SK-N-SH treated with all-trans-retinoic acid at 6 μM for 48 hours (cell line): ENCODE measurements at regions not wholly inside any gene's neighbourhood (a gene's known extent, or its start where the extent isn't known, plus 50 kb on each side); places are given as distances from the start of the nearest gene placed in this dataset.
"Not testable (repeated sequence)": the region's sequence is repeated elsewhere in the genome, so short reads cannot be mapped to it uniquely, and the experiment has no call there.

Experiments used
- CREB5 ChIP-seq: fragments of 250-450 bp; sonication (Bioruptor Pico); IDR thresholded peaks from 2 replicates; pipeline ENCODE4 v1.5.1; 2020; ENCODE audit warnings: low read depth, mild to moderate bottlenecking, moderate library complexity
- CSRNP3 ChIP-seq: fragments of 250-450 bp; sonication (Bioruptor Pico); IDR thresholded peaks from 2 replicates; pipeline ENCODE4 v1.5.1; 2021; ENCODE audit warnings: mild to moderate bottlenecking, moderate library complexity
- GLIS3 ChIP-seq: fragments of 250-450 bp; sonication (Bioruptor Pico); IDR thresholded peaks from 2 replicates; pipeline ENCODE4 v1.5.0; 2020; ENCODE audit warnings: mild to moderate bottlenecking, moderate library complexity
- ISL1 ChIP-seq: fragments of 250-450 bp; sonication (Bioruptor Pico); IDR thresholded peaks from 2 replicates; pipeline ENCODE4 v2.1.2; 2022; ENCODE audit warnings: mild to moderate bottlenecking, moderate library complexity
- OSR1 ChIP-seq: fragments of 250-450 bp; sonication (Bioruptor Pico); IDR thresholded peaks from 2 replicates; pipeline ENCODE4 v1.8.0; 2022; ENCODE audit warnings: moderate library complexity, mild to moderate bottlenecking, inconsistent platforms
- PATZ1 ChIP-seq: fragments of 250-450 bp; sonication (Bioruptor Pico); IDR thresholded peaks from 2 replicates; pipeline ENCODE4 v1.8.0; 2020; ENCODE audit warnings: mild to moderate bottlenecking, moderate library complexity, borderline replicate concordance
- SNAI2 ChIP-seq: fragments of 250-450 bp; sonication (Bioruptor Pico); IDR thresholded peaks from 2 replicates; pipeline ENCODE4 v1.5.0; 2020; ENCODE audit warnings: mild to moderate bottlenecking, moderate library complexity
- TOX ChIP-seq: fragments of 250-450 bp; sonication (Bioruptor Pico); IDR thresholded peaks from 2 replicates; pipeline ENCODE4 v1.8.0; 2021; ENCODE audit warnings: mild to moderate bottlenecking, moderate library complexity, borderline replicate concordance
- TSHZ2 ChIP-seq: fragments of 250-450 bp; sonication (Bioruptor Pico); IDR thresholded peaks from 2 replicates; pipeline ENCODE4 v1.5.0; 2020; ENCODE audit warnings: mild to moderate bottlenecking, moderate library complexity
- ZC3H10 ChIP-seq: fragments of 250-450 bp; sonication (Bioruptor Pico); IDR thresholded peaks from 2 replicates; pipeline ENCODE4 v1.5.1; 2021; ENCODE audit warnings: mild to moderate bottlenecking, moderate library complexity
- ZFP30 ChIP-seq: fragments of 450-650 bp; formaldehyde crosslinking; IDR thresholded peaks from 2 replicates; pipeline ENCODE4 v1.5.0; 2022; ENCODE audit warnings: mild to moderate bottlenecking, moderate library complexity
- ZNF565 ChIP-seq: fragments of 450-650 bp; formaldehyde crosslinking; conservative IDR thresholded peaks from 2 replicates; pipeline ENCODE4 v1.5.0; 2020; ENCODE audit warnings: low read depth, mild to moderate bottlenecking, moderate library complexity

GRCh38 chr2:17193433-17193890, 324.8 kb downstream of the RAD51AP2 start:
- TF ChIP-seq ZFP30 (CRISPR knock-in tag); SNAI2 (CRISPR knock-in tag); OSR1; TOX (CRISPR knock-in tag); CREB5; PATZ1 (CRISPR knock-in tag); CSRNP3 (CRISPR knock-in tag); ISL1; TSHZ2 (CRISPR knock-in tag); GLIS3 (CRISPR knock-in tag); ZNF565 (CRISPR knock-in tag); ZC3H10 (CRISPR knock-in tag): not testable (repeated sequence)
